DND-41 (cell line): ENCODE measurements at regions not wholly inside any gene's neighbourhood (a gene's known extent, or its start where the extent isn't known, plus 50 kb on each side); places are given as distances from the start of the nearest gene placed in this dataset.

ENCODE experiments used
- CTCF ChIP-seq: IDR thresholded peaks from 2 replicates; pipeline ENCODE4 v1.5.1; 2012; ENCODE audit warnings: borderline replicate concordance, low read length, moderate library complexity, mild to moderate bottlenecking; ENCODE audit not compliant: poor library complexity, severe bottlenecking; ENCODE audit errors: extremely low read depth
- EZH2 ChIP-seq: IDR thresholded peaks from 3 replicates; pipeline ENCODE4 v1.6.1; 2012; ENCODE audit warnings: borderline replicate concordance, low read depth, mild to moderate bottlenecking, moderate library complexity, low read length, inconsistent platforms; ENCODE audit not compliant: severe bottlenecking

- TF ChIP-seq CTCF (no peak), EZH2 (no peak)
Measured at GRCh38 chr6:82568290-82568993, 204.8 kb downstream of the TPBG start.
